Suppressor macrophage treated with lipopolysaccharide for 1 hour (primary cell): ENCODE measurements at regions not wholly inside any gene's neighbourhood (a gene's known extent, or its start where the extent isn't known, plus 50 kb on each side); places are given as distances from the start of the nearest gene placed in this dataset.
"Not testable (repeated sequence)": the region's sequence is repeated elsewhere in the genome, so short reads cannot be mapped to it uniquely, and the experiment has no call there.

Experiments
- DNase-seq, 3 donors: peaks; one replicate each; pipeline ENCODE4 v3.0.0-alpha.2; 2020 to 2022

DNA sequence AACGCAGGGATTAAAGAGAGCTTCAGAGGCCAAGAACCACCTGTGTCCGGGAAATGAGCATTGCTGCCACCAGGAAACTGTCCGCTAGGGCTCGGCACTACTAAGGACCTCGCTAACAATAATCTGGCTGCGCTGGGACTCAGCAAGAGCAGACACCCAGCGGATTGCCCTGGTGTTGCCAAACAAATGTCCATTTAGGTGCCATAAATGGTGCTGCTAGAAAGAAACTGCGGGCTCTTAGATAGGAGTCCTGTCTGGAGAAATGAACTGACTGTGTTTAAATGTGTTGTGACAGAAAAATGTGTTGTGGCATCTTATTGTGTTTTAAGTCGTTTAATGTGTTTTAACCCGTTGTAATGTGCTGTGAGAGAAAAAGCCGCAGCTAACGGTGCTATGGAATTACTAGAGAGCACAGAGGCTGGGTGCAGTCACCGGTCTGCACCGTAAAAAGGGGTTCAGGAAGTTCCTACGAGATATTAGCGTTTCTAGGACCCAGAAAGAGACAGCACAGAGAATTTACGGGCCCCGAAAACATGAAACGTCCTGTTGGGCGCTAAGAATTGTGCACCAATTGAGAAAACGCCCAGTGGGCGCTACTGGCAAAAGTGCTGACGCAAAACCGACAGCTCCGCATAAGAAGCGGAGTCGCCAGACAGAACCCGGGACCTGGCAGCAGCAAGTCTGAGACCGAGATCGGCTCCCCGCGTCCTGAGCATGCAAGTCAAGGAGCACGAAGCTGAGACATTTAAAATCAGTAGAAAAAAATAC is 90.6 kb downstream of the ANXA2R start:
- peak; percentile 82 to 86 (median 83) for DNase-seq

DNA sequence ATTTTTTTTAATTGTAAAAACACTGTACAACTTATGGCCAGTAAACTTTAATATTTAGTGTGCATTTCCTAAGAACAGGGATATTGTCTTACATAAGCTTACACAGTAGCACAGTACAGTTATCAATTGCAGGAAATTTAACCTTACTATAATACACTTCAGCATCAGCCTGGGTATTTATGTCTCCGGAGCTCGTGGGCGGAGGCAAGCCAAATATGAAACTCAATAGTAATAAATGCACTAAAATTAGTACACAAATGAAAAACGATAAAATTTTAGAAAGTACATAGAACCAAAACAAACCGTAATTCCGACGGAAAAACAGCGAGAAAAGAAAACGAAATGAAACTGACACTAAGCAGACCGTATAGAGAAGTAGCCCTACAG is 91.2 kb downstream of the ANXA2R start:
- DNase-seq, result peak in 1 of 3 donors; percentile 5

- DNase-seq, result peak; percentile 6 to 45 (median 27)
Observed at GRCh38 chr5:42944989-42945388, 95.1 kb downstream of the ANXA2R start.

- peak in 1 of 3 donors; percentile 25 for DNase-seq
Observed at GRCh38 chr5:42943931-42944631, 96.0 kb downstream of the ANXA2R start.

- no peak for DNase-seq
Observed at GRCh38 chr5:42940853-42941252, 99.3 kb downstream of the ANXA2R start.

GRCh38 chr5:42932011-42932410 is 108.1 kb downstream of the ANXA2R start:
- DNase-seq, result not testable (repeated sequence)

GRCh38 chr5:42931451-42931850 is 108.7 kb downstream of the ANXA2R start:
- DNase-seq, result not testable (repeated sequence)

DNA sequence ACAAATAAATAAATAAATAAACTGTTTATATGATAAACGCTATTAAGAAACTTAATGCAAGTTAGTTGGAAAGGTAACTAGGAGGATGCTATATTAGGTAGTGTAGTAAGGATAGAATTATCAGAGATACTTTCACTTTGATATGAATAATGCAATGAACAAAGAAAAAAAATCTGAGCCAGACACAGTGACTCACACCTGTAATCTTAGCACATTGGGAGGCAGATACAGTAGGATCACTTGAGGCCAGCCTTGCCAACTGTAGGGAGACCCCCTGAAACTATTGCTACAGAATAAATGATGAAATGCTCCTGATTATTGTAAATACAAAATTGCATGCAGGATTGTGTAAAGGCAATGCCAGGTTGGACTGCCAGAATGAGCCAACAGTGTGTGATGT is 109.2 kb downstream of the ANXA2R start:
- DNase-seq, result no peak

- DNase-seq, result no peak
Observed at GRCh38 chr5:42929871-42930270, 110.2 kb downstream of the ANXA2R start.

- no peak for DNase-seq
Observed at GRCh38 chr5:42927730-42928129, 112.4 kb downstream of the ANXA2R start.

DNA sequence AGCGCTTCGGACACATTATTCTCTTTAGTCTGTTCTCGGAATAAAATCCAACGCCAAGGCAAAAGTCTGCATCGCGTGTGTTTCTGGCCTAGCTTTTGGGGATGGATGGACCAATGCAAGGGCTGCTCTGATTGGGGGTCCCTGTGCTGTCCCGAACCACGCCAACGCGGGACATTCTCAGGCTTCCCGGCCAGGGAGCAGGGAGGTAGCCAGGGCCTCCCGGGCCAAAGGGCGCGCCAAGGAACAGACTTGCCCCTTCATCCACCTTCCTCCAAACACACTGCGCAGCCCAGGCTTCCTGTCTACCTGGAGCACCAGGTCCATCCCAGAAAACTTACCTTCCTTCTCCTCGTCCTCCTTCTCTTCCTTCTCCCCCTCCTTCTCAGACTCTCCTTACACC is 113.0 kb upstream of the SELENOP start:
- DNase-seq, result no peak

DNA sequence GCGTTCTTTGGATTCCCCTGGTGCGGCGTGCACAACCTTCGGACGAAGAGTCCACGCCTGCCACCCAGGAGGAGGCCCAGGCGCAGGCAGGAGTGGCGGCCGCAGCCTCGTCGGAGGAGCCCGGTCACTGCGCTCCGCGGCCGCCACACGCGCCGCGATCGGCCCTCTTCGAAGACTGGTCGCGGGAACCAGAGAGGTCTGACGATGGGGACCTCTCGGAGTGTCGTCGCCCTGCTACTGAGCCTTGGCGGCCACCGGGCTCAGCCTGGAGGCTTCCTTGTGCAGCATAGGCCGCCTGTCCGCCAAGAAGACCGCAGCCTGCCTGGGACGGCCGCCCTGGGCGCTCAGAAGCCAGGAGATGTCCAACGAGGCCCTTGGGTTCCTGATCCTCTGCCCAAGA is 112.5 kb upstream of the SELENOP start:
- no peak for DNase-seq

DNA sequence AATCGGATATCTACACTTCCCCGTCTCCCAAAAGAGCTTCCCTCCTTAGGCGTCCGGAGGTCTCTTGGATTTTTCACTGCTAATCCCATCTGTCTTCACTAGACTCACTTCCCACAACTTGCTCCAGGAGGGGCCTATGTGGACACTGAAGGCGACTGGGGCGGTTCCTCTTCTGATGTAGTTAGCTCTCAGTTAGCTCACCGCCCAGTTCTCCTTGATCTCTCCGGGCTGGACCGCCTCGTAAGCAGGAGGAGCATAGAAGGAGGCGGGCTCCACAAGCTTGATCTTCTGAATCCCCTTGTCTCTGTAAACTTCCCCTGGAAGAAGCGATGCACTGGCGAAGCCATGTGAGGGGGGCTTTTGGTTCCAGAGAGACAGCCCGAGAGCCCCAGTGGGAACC is 112.0 kb upstream of the SELENOP start:
- peak in 2 of 3 donors; percentile 35 to 37 for DNase-seq

DNA sequence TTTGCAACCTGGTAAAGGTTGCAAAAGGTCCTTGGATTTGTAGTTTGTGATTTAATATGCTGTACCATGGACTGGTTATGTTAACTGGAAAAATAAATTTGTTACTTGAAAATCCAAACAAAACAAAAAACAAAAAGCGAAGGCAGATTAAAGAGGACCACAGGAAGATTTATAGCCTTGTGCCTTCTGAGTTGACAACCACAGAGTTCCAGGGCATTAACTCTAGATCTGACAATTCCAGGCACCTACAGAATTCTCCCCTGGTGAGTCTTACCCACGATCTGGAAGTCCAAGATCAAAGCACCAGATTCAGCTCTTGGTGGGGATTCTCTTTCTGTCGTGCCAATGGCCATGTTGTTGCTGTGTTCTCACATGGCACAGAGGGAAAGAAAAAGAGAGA is 107.9 kb upstream of the SELENOP start:
- DNase-seq, result no peak

GRCh38 chr5:42915306-42915866 is 103.7 kb upstream of the SELENOP start:
- no peak for DNase-seq

GRCh38 chr5:42912184-42912798 is 100.6 kb upstream of the SELENOP start:
- DNase-seq, result peak; percentile 68 to 74 (median 73)

GRCh38 chr5:42908509-42909488 is 97.1 kb upstream of the SELENOP start:
- peak; percentile 93 to 96 (median 95) for DNase-seq

- DNase-seq, result peak; percentile 29 to 52 (median 45)
Observed at GRCh38 chr5:42908086-42908485, 96.4 kb upstream of the SELENOP start.

DNA sequence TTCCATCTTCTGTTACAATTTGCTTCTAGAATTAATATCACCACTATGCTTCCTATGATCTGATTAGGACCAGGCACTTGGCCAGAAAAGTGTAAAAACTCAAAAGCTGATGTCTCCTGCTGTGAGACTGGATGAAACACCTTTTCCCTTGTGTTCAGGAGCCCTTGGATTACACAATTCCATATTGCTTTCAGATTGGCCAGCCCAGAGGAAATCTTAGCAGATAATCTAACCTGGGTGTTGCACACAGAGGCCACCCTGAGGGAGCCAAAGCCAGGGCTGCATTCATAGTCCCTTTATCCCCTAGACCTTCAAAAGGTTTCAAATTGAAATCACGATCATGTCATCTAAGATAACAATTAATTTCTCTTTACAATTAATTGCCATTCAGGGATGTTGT is 94.1 kb upstream of the SELENOP start:
- DNase-seq, result no peak

- no peak for DNase-seq
Observed at GRCh38 chr5:42900734-42901133, 89.0 kb upstream of the SELENOP start.

- no peak for DNase-seq
Observed at GRCh38 chr5:42898760-42899159, 87.1 kb upstream of the SELENOP start.

DNA sequence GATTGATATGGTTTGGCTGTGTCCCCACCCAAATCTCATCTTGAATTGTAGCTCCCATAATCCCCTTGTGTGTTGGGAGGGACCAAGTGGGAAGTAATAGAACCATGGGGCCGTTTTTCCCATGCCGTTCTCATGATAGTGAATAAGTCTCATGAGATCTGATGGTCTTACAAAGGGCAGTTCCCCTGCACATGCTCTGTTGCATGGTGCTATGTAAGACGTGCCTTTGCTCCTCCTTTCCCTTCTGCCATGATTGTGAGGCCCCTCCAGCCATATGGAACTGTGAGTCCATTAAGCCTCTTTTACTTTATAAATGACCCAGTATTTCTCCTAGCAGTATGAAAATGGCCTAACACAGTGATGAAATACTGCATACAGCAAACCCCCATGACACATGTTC is 84.8 kb upstream of the SELENOP start:
- DNase-seq, result no peak
